ENCODE measurements at regions not wholly inside any gene's neighbourhood (a gene's known extent, or its start where the extent isn't known, plus 50 kb on each side); places are given as distances from the start of the nearest gene placed in this dataset.

DNA sequence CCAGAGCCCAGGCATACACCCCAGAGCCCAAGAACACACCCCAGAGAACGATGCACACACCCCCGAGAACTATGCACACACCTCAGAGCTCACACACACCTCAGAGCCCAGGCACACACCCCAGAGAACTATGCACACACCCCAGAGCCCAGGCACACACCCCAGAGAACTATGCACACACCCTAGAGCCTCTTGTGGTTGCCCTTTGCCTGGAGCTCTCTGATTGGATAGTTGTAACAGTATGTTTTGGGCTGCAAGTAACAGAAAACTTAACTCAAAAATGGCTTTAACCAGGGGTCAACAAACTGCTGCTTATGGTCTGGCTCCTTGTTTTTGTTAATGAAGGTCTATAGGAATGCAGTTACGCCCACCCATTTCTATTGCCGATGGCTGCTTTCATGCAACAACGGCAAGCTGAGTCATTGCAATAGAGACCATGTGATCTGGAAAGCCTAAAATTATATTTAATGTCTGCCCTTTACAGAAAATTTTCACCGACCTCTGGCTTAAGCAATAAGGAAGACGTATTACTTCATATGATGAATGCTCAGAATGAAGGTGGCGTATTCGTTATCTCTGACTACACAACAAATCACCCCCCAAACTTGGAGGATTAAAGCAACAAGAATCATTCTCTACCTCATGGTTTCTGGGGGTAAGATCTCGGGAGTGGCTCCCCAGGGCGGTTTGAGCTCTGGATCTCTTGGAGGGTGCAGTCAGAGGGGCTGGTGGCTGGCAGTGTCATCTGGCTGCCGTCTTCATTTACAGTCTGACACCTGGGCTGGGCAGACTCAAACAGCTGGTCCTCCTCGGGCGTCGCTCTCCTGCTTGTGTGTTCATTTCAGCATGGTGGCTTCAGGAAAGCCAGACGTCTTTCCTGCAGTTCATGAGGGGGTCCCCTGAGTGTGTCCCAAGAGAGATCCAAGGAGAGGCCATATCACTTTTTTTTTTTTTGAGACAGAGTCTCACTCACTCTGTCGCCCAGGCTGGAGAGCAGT lies 66.3 kb upstream of the NCOR2 start:
- no peak for DNase-seq (ENCODE audit: low read depth in 2 of 3, low spot score in 2 of 3)

DNA sequence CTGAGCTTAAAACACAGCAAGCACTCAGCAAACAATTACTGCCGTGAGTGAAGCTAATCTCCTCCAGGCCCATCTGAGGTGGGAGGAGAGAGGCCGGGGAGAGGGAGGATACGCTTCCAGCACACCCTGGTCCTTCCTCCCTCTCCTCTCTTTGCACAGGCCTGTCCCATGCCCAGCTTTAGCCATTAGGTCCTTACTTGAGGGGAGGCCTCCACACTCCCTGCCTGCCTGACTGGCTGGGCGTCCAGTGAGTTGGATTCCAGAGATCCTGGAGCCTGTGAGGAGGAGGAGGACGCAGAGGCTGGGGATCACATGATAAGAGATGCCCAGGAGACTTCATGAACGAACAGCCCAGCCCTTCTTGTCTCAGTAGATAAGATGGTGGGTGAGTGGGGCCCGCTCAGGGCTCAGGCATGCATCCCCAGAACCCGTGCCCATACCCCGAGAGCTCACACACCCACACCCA lies 65.1 kb upstream of the NCOR2 start:
- DNase-seq (ENCODE audit: low read depth in 2 of 3, low spot score in 2 of 3), result no peak

DNA sequence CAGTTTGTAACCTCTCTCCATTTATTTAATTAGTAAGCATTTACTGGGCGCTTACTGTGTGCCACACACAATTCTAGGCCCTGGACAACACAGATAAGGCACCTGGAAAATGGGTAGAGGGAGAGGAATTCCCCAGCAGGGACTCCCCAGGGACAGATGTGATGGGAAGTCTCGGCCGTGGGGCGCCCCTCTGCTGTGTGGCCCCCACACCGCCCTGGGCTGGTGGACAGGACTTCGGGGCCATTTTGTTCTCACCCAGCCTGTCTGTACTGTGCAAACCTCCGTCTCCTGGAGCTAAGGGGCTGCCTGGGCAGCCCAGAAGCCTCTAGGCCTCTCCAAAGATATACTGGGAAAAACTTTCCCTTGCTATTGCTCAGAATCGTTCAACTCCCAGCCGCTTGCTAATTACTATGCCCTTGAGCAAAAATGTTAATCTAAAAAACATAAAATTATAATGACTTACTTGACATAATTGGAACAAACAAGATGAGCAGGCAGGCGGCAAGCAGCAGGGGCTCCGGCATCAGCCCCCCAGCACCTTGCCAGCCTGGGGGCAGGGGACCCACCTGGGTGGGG lies 64.4 kb upstream of the NCOR2 start:
- no peak for DNase-seq (ENCODE audit: low read depth in 2 of 3, low spot score in 2 of 3)

DNA sequence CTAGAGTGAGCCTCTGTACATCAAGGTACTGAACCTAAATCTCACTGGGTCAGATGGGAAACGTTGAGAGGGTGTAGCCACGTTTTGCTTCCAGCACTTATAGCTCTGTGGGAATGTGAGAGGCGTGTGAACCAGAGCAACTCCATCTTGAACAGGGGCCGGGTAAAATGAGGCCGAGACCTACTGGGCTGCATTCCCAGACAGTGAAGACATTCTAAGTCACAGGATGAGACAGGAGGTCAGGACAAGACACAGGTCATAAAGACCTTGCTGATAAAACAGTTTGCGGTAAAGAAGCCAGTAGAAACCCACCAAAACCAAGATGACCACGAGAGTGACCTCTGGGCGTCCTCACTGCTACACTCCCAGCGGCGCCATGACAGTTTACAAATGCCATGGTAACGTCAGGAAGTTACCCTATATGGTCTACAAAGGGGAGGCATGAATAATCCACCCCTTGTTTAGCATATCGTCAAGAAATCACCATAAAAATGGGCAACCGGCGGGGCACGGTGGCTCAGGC lies 63.4 kb upstream of the NCOR2 start:
- no peak for DNase-seq (ENCODE audit: low read depth in 2 of 3, low spot score in 2 of 3)

DNA sequence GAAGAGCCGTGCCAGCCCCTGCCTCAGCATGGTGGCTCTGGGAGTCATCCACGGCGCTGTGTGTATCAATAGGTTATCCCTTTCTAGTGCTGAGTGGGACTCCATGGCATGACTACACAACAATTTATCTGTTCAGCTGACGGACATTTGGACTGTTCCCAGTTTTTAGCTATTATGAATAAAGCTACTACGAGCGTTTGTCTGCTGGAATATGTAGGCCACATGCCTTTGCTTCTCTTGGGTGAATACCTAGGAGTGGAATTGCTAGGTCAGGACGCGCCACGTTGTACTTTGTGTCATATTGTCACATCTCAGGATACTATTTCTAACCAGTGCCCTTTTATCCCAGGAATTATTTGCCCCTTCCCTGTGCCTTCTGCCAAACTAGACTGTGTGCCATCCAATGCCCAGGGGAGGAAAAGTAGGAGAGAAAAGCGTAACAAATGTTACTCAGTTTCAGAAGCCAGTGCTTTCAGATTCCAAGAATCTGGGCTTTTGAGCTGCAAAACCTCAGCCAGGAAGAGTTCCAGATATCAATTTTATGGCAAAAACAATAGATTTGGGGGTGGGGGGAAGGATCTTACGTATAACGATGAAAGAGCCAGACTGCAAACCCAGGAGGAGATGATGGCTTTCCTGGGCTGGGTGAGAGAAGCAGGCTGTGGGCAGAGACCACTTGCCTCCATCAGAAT lies 62.5 kb upstream of the NCOR2 start:
- no peak for DNase-seq (ENCODE audit: low read depth in 2 of 3, low spot score in 2 of 3)

DNA sequence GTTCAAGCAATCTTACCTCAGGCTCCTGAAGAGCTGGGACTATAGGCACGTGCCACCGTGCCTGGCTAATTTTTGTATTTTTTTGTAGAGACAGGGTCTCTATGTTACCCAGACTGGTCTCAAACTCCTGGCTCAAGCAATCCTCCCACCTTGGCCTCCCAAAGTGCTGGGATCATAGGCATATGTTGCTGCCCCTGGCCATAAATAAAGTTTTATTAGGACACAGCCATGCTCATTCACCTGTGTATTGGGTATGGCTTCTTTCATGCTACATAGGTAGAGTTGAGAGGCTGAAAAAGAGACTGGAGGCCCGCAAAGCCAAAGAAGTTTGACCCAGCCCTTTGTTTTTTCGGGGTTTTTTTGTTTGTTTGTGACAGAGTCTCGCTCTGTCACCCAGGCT lies 61.7 kb upstream of the NCOR2 start:
- DNase-seq (ENCODE audit: low read depth in 2 of 3, low spot score in 2 of 3), result no peak

DNA sequence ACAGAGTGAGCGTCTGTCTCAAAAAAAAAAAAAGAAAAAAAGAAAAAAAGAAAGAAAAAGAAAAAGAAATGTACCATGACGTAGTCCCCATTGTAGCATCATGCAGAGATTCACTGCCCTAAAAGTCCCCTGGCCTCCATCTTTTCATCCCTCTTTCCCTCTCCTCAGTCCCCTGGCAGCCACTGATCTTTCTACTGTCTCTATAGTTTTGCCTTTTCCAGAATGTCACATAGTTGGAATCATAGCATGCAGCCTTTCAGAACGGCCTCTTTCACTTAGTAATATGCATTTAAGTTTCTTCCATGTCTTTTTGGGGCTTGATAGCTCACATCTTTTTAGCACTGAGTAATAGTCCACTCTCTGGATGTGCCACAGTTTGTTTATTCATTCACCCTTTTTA lies 60.5 kb upstream of the NCOR2 start:
- no peak for DNase-seq (ENCODE audit: low read depth in 2 of 3, low spot score in 2 of 3)

DNA sequence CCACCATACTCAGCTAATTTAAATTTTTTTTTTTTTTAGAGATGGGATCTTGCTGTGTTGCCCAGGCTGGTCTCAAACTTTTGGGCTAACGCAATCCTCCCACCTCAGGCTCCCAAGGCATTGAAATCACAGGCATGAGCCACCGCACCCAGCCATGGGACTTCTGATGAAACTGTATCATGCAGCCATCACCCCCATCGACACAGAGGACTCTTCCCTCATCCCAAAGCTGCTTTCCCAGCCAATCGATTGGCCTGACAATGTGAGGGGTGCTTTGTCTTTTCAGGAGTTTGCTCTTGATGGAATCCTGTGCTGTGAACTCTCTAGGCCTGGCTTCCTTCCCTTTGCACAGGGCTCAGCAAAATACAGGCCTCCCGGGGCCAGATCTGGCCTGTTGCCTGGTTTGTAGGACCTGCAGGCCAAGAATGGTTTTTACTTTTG lies 59.6 kb upstream of the NCOR2 start:
- DNase-seq (ENCODE audit: low read depth in 2 of 3, low spot score in 2 of 3), result no peak

DNA sequence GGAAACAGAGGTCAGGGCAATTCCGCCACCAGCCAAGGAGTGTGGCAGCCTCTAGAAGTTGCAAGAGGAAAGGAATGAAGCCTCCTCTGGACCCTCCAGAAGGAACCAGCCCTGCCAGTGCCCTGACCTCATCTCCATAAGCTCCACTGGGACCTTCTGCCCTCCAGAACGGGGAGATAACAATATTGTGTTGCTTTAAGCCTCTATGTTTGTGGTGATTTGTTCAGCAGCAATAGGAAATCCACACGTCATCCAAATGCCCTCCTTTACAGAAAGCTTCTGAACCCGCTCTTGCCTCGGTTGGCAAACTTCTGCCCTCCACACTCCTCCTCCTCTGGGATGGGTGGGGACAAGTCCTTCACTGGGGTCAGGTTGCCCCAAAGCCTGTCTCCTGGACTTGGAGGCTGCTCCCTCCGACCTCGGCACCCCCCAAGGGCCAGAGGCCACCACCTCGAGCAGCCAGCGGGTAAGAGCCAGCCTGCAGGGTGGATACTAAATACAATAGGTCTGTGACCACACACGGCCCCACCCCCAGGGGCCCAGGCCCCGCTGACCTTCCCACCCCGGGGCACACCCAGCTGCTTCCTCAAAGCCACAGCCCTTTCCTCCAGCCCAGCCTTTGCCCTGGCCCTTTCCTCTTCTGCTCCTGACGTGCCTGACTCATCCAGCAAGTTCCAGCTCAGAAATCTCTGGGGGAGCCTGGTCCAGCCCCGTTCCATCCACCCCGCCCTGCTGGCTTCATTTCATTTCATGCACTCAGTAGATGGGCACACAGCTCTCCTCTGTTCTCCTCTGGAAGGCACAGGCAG lies 58.7 kb upstream of the NCOR2 start:
- peak in 2 of 3 donors; percentile 44 to 56 for DNase-seq (ENCODE audit: low read depth in 2 of 3, low spot score in 2 of 3)

DNA sequence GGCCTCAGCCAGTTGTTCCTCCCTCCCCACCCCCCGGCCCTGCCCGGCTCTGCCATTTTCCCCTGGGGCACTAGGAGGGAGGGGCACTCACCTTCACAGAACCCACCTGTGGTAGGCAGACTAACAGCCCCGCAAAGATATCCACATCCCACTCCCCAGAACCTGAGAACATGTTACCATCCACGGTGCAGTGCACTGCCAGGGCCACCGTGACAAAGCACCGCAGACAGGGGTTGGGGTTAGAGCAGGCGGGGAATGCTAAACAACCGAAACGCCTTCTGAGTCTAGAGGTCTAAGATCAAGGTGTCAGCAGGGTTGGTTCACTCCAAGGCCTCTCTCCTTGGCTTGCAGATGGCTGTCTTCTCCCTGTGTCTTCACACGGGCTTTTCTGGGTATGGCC lies 57.4 kb upstream of the NCOR2 start:
- no peak for DNase-seq (ENCODE audit: low read depth in 2 of 3, low spot score in 2 of 3)

DNA sequence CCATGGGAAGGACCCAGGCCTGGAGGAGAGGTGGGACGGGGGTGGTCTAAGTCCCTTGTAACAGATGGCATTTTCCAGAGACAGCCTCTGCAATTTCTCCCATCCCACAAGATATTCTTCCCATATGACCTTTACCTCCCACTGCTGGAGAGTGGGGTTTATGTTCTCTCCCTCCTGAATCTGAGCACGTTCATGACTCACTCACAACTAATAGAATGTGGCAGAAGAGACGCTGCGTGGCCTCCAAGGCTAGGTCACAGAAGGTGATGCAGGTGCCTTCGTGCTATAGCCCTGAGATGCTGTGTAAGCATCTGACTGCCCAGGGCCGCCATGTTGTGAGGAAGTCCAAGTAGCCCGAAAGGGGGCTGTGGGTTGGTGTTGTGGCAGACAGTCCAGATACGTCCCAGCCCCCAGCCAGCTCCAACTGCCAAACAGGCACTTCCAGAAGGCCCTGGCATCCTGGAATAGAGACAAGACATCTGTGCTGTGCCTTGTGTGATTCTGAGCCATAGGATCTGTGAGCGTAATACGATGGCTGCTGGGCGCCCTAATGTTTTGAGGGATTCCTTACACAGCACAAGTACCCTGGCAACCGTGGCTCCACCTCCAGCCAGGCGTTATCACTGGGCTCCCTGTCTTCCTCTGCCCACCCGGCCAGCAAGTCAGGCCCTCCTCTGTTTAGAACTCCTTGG lies 56.1 kb upstream of the NCOR2 start:
- DNase-seq (ENCODE audit: low read depth in 2 of 3, low spot score in 2 of 3), result no peak

DNA sequence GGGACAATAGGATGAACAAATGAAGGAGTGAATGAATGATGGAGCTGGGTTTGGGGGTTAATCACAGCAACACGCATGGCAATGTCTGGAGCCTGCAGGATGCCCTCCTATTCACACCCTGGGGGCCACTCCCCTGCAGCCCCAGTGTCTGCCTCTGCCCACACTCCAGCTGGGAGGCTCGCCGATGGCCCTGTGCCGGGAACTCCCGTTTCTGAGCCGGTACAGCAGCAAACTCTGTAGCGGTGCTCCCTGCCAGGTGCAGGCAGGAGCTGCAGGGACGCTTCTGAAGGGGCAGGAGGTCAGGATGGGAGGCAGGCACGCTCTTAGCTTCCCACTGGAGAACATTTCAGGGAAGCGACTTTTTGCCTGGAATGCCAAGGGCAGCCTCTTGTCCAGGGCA lies 55.4 kb upstream of the NCOR2 start:
- DNase-seq (ENCODE audit: low read depth in 2 of 3, low spot score in 2 of 3), result no peak

DNA sequence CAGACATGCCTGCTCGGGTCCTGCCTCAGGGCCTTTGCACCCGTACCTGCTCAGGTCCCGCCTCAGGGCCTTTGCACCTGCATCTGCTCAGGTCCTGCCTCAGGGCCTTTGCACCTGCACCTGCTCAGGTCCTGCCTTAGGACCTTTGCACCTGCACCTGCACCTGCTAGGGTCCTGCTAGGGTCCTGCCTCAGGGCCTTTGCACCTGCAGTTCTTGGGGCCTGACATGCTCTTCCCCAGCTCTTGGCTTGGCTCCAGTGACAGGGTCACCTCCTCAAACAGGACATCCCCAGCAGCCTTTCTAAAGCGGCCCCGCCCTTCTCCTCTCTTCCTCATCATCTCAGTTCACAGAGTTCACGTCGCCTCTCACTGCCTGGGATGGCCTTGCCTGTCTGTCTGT lies 54.9 kb upstream of the NCOR2 start:
- DNase-seq (ENCODE audit: low read depth in 2 of 3, low spot score in 2 of 3), result no peak

DNA sequence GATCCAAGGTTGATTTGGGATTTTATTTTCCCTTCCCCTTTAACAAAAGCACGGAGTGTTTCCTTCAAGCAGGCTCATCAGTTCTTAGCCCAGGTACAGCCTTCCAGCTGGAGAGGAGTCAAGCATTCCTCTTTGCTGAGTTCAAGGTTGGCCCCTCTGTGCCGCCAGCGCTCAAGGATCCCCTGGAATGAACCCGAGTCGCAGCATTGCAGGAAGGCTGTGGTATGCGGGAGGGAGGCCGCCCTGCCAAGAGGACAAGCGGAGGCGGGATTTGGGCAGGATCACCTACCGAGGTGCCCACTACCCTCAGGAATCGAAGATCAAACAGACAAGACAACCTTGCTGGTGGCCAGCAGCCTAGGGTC lies 53.9 kb upstream of the NCOR2 start:
- no peak for DNase-seq (ENCODE audit: low read depth in 2 of 3, low spot score in 2 of 3)

DNA sequence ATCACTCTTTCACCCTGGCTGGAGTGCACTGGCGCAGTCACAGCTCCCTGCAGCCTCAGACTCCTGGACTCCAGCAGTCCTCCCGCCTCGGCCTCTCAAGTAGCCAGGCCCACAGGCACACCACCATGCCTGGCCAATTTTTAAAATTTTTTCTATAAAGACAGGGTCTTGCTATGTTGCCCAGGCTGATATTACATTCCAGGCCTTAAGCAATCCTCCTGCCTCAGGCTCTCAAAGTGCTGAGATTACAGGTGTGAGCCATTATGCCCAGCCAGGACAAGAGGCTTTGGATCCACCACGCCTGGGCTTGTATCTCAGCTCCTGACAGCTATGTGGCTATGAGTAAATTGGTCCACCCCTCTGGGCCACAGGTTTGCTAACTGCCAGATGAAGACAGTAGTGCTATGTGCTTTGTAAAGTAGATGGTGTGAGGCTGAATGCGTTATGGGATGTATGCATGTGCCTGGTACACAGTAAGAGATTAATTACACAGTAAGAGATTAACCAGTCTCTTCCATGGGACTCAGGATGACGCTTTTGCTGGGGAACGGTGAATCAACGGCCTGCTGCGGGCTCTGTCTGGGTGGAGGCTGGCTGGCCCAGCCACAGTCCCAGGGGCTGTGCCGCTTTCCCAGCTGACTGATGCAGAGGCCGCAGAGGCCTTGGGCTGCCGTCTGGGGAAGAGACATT lies 53.3 kb upstream of the NCOR2 start:
- DNase-seq (ENCODE audit: low read depth in 2 of 3, low spot score in 2 of 3), result no peak

DNA sequence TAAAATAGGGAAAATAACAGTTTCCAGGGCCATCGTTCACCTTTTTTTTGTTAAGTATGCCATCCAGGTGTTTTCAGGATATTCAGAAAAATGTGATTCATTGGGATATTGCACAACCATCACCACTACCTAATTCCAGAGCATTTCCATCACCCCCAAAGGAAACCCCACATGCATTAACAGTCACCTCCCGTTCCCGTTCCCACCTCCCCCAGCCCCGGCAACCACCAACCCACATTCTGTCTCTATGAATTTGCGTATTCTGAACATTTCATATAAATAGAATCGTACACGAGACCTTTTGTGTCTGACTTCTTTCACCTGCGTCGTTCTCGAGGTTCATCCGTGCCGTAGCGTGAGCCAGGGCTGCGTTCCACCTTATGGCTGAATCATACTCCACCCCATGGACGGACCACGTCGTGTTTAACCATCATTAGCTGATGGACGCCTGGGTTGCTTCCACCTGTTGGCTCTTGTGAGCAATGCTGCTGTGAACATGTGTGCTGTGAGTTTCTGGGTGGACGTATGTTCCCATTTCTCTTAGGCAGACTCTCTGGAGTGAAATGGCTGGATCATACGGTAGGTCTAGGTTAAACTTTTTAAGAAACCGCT lies 51.0 kb upstream of the NCOR2 start:
- no peak for DNase-seq (ENCODE audit: low read depth in 2 of 3, low spot score in 2 of 3)

DNA sequence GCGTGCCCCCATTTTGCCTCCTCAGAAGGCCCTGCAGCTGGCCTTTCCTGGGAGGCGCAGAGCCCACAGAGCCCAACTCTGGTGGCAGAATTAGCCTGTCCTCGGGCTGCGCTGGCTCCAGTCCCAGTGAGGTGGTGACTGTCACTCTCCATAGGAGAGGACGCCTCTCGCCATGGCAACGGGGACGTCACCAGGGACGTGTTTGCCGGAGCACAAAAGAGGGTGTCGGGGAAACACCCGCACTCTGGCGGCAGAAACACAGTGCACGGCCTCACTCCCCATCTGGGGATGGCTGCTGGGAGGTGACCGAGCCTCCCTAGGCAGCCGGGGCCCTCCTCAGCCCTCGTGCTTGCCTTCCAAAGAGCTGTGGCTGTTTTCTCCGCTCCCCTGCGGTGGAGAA lies 50.2 kb upstream of the NCOR2 start:
- DNase-seq (ENCODE audit: low read depth in 2 of 3, low spot score in 2 of 3), result no peak

Data from hematopoietic multipotent progenitor cell (in vitro differentiated cells).